GM23338 (cell line): ENCODE measurements at regions not wholly inside any gene's neighbourhood (a gene's known extent, or its start where the extent isn't known, plus 50 kb on each side); places are given as distances from the start of the nearest gene placed in this dataset.

ENCODE experiments used
- ATAC-seq: fragments of 200-7000 bp; cut with Tn5 transposase; 3 replicates; pipeline ENCODE4 v1.9.1; 2020
- DNase-seq: peaks from one replicate; pipeline ENCODE4 v3.0.0-alpha.2; 2015; ENCODE audit warnings: low spot score
- H2AFZ ChIP-seq: fragments of 200-600 bp; sonication (generic); 2 replicates; pipeline ENCODE4 v1.8.0; 2016; ENCODE audit warnings: antibody characterized with exemption, mild to moderate bottlenecking, moderate library complexity
- H3F3A ChIP-seq: fragments of 200-600 bp; sonication (generic); replicated peaks from 2 replicates; pipeline ENCODE4 v1.8.0; 2017; ENCODE audit warnings: antibody characterized with exemption, mixed run types, low read depth
- H3K27ac ChIP-seq: fragments of 200-600 bp; sonication (generic); 2 replicates; pipeline ENCODE4 v1.6.1; 2016; ENCODE audit warnings: low read depth
- H3K27me3 ChIP-seq: fragments of 200-600 bp; sonication (generic); 2 replicates; pipeline ENCODE4 v1.8.0; 2016; ENCODE audit warnings: mild to moderate bottlenecking, mixed run types, moderate library complexity; ENCODE audit not compliant: insufficient read depth
- H3K36me3 ChIP-seq: fragments of 200-600 bp; sonication (generic); 2 replicates; pipeline ENCODE4 v1.8.0; 2016; ENCODE audit warnings: mild to moderate bottlenecking; ENCODE audit not compliant: insufficient read depth
- H3K4me1 ChIP-seq: fragments of 200-600 bp; sonication (generic); 2 replicates; pipeline ENCODE4 v1.8.0; 2016; ENCODE audit warnings: mild to moderate bottlenecking, moderate library complexity; ENCODE audit not compliant: insufficient read depth
- H3K4me2 ChIP-seq: fragments of 200-600 bp; sonication (generic); 2 replicates; pipeline ENCODE4 v1.7.1; 2017; ENCODE audit warnings: mixed run types
- H3K4me3 ChIP-seq: fragments of 200-600 bp; sonication (generic); 2 replicates; pipeline ENCODE4 v1.6.1; 2016; ENCODE audit warnings: mixed run types
- H3K79me2 ChIP-seq: fragments of 200-600 bp; sonication (generic); replicated peaks from 2 replicates; pipeline ENCODE4 v1.8.0; 2017; ENCODE audit warnings: mild to moderate bottlenecking; ENCODE audit not compliant: insufficient read depth
- H3K9me2 ChIP-seq: fragments of 200-600 bp; sonication (generic); 2 replicates; pipeline ENCODE4 v1.8.0; 2017; ENCODE audit not compliant: insufficient read depth
- H4K20me1 ChIP-seq: fragments of 200-600 bp; sonication (generic); replicated peaks from 2 replicates; pipeline ENCODE4 v1.8.0; 2017; ENCODE audit warnings: mild to moderate bottlenecking; ENCODE audit not compliant: insufficient read depth
- H3K27ac Mint-ChIP-seq: 2 replicates; pipeline ENCODE4 v1.8.0; 2020; ENCODE audit warnings: inconsistent platforms, mild to moderate bottlenecking, moderate library complexity, mixed read lengths
- H3K27me3 Mint-ChIP-seq: 3 replicates; pipeline ENCODE4 v1.8.0; 2022; ENCODE audit warnings: low read depth, mild to moderate bottlenecking, moderate library complexity, mixed read lengths, inconsistent platforms; ENCODE audit not compliant: insufficient read depth, poor library complexity
- H3K36me3 Mint-ChIP-seq: 3 replicates; pipeline ENCODE4 v1.8.0; 2021; ENCODE audit warnings: low read depth, mild to moderate bottlenecking, inconsistent platforms, moderate library complexity, mixed read lengths
- H3K4me1 Mint-ChIP-seq: 3 replicates; pipeline ENCODE4 v1.8.0; 2020; ENCODE audit warnings: mild to moderate bottlenecking, inconsistent platforms, mixed read lengths
- H3K4me3 Mint-ChIP-seq: 3 replicates; pipeline ENCODE4 v1.8.0; 2021; ENCODE audit warnings: moderate library complexity, mild to moderate bottlenecking, inconsistent platforms, mixed read lengths
- H3K9me3 Mint-ChIP-seq: 3 replicates; pipeline ENCODE4 v1.8.0; 2020; ENCODE audit warnings: moderate library complexity, mild to moderate bottlenecking, inconsistent platforms, mixed read lengths
- CREB1 ChIP-seq: fragments of 250-450 bp; sonication (Bioruptor Pico); IDR thresholded peaks from 2 replicates; pipeline ENCODE4 v1.5.0; 2020; ENCODE audit warnings: low read depth, mild to moderate bottlenecking, moderate library complexity
- CTCF ChIP-seq, 2 experiments: fragments of 200-600 bp in 1 of 2; sonication (generic) in 1 of 2; conservative IDR thresholded peaks; 2 replicates each; pipeline versions ENCODE4 v1.5.1 to v1.6.1; 2016 to 2017; ENCODE audit warnings: antibody characterized with exemption in 2 of 2, low read depth in 2 of 2, mild to moderate bottlenecking in 2 of 2, moderate library complexity in 1 of 2
- ETS1 ChIP-seq: IDR thresholded peaks from 2 replicates; pipeline ENCODE4 v1.6.1; 2016; ENCODE audit warnings: antibody characterized with exemption
- EZH2 ChIP-seq: fragments of 200-600 bp; sonication (generic); IDR thresholded peaks from one replicate; pipeline ENCODE4 v1.8.0; 2017; ENCODE audit warnings: antibody characterized with exemption, mild to moderate bottlenecking, low read depth; ENCODE audit not compliant: unreplicated experiment
- EZH2phosphoT487 ChIP-seq: fragments of 200-600 bp; sonication (generic); IDR thresholded peaks from one replicate; pipeline ENCODE4 v1.8.1; 2018; ENCODE audit warnings: antibody characterized with exemption; ENCODE audit not compliant: unreplicated experiment
- JUNB ChIP-seq: IDR thresholded peaks from one replicate; pipeline ENCODE4 v1.6.1; 2016; ENCODE audit warnings: antibody characterized with exemption; ENCODE audit not compliant: unreplicated experiment
- NANOG ChIP-seq: IDR thresholded peaks from 2 replicates; pipeline ENCODE4 v1.6.1; 2016; ENCODE audit warnings: antibody characterized with exemption, borderline replicate concordance
- POLR2AphosphoS5 ChIP-seq: IDR thresholded peaks from 2 replicates; pipeline ENCODE4 v1.6.1; 2016; ENCODE audit warnings: antibody characterized with exemption, low read depth
- REST ChIP-seq: IDR thresholded peaks from one replicate; pipeline ENCODE4 v1.6.1; 2018; ENCODE audit warnings: antibody characterized with exemption; ENCODE audit not compliant: unreplicated experiment
- STAT1 ChIP-seq: IDR thresholded peaks from one replicate; pipeline ENCODE4 v1.6.1; 2016; ENCODE audit warnings: antibody characterized with exemption; ENCODE audit not compliant: unreplicated experiment
- ZNF114 ChIP-seq: fragments of 250-450 bp; sonication (Bioruptor Pico); IDR thresholded peaks from 2 replicates; pipeline ENCODE4 v1.5.0; 2020; ENCODE audit warnings: mild to moderate bottlenecking, moderate library complexity
- ZNF331 ChIP-seq: fragments of 250-450 bp; sonication (Bioruptor Pico); IDR thresholded peaks from 2 replicates; pipeline ENCODE4 v1.5.0; 2020; ENCODE audit warnings: low read depth, mild to moderate bottlenecking, moderate library complexity
- ZNF462 ChIP-seq: fragments of 250-450 bp; sonication (Bioruptor Pico); IDR thresholded peaks from 2 replicates; pipeline ENCODE4 v1.5.0; 2020; ENCODE audit warnings: mild to moderate bottlenecking, moderate library complexity

- H3K4me3 Mint-ChIP-seq, result no peak overlapping the region
- Histone ChIP-seq H3K4me1 (no peaks in the 10 kb centered on the region), H3K4me3 (no peak overlapping the region), H3K79me2 (no peaks in the 10 kb centered on the region), H3K9me2 (no peaks in the 10 kb centered on the region), H3F3A (no peaks in the 10 kb centered on the region), H3K27me3 (no peaks in the 10 kb centered on the region), H4K20me1 (no peaks in the 10 kb centered on the region), H3K4me2 (no peak overlapping the region), H2AFZ (no peak overlapping the region), H3K27ac (no peak overlapping the region), H3K36me3 (no peaks in the 10 kb centered on the region)
- DNase-seq, result no peak
- no peaks in the 10 kb centered on the region for H3K36me3 Mint-ChIP-seq
- peaks cover 12% of the 10 kb centered on the region for H3K27me3 Mint-ChIP-seq
- TF ChIP-seq NANOG, result no peak
- TF ChIP-seq CTCF (conservative IDR thresholded peaks at IDR 0.05; ENCODE audit: low read depth in 2 of 2), result no peak
- TF ChIP-seq EZH2phosphoT487, result no peak
- TF ChIP-seq POLR2AphosphoS5, result no peak
- TF ChIP-seq CREB1 (CRISPR knock-in tag), result no peak
- no peak for TF ChIP-seq ZNF462 (CRISPR knock-in tag)
- no peak for TF ChIP-seq EZH2
- no peak for TF ChIP-seq ZNF331 (CRISPR knock-in tag)
- TF ChIP-seq ZNF114, result no peak
- no peak for TF ChIP-seq ETS1
- TF ChIP-seq STAT1, result no peak
- no peak for TF ChIP-seq REST
- TF ChIP-seq JUNB, result no peak
- no peaks in the 10 kb centered on the region; the same call in 2 of the 3 replicates for H3K9me3 Mint-ChIP-seq
- no peaks in the 10 kb centered on the region for H3K4me1 Mint-ChIP-seq
- ATAC-seq, result no peak; the same call in 2 of the 3 replicates
- H3K27ac Mint-ChIP-seq, result no peak overlapping the region
Observed at GRCh38 chr16:86062271-86062965, 163.5 kb downstream of the IRF8 start.
